ENCODE measurements at regions not wholly inside any gene's neighbourhood (a gene's known extent, or its start where the extent isn't known, plus 50 kb on each side); places are given as distances from the start of the nearest gene placed in this dataset.
"Not testable (repeated sequence)": the region's sequence is repeated elsewhere in the genome, so short reads cannot be mapped to it uniquely, and the experiment has no call there.

GRCh38 chr6:27187231-27188060, 60.1 kb upstream of the PRSS16 start:
- no peak for DNase-seq (ENCODE audit: low read depth in 2 of 2)

- peak in 1 of 2 experiments; percentile 26 for DNase-seq (ENCODE audit: low read depth in 2 of 2)
Measured at GRCh38 chr6:27188061-27188884, 59.2 kb upstream of the PRSS16 start.

GRCh38 chr6:27188885-27189418, 58.5 kb upstream of the PRSS16 start:
- DNase-seq (ENCODE audit: low read depth in 2 of 2), result peak; percentile 28 to 32

GRCh38 chr6:27190126-27190525, 57.4 kb upstream of the PRSS16 start:
- DNase-seq (ENCODE audit: low read depth in 2 of 2), result no peak

GRCh38 chr6:27194453-27194852, 53.0 kb upstream of the PRSS16 start:
- DNase-seq (ENCODE audit: low read depth in 2 of 2), result not testable (repeated sequence)

- DNase-seq (ENCODE audit: low read depth in 2 of 2), result not testable (repeated sequence)
Measured at GRCh38 chr6:27195547-27195946, 52.0 kb upstream of the PRSS16 start.

Measured in stimulated activated CD4-positive, alpha-beta T cell treated with anti-CD3 and anti-CD28 coated beads, Interleukin-12 subunit alpha, Interleukin-12 subunit beta, amount 100 ng/mL, for 24 hours (primary cell).